ENCODE measurements at regions not wholly inside any gene's neighbourhood (a gene's known extent, or its start where the extent isn't known, plus 50 kb on each side); places are given as distances from the start of the nearest gene placed in this dataset.

DNA sequence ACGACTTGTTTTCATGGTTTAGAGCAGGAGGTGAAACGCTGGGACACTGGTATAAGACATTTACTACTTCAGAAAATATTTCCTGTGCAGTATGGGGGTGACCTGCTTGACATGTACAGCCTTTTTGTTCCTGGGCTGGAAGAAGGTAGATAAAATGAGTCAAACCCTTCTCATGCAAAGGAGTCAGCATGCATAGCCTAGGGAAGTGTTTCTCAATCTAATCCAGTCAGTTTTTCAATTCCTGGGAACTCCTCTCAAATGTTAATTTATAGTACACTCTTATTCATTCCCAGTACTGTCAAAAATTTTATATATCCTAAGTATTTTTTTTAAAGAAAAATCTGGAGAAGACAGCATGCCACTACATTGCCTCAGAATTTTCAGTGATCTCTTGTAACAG lies 154.7 kb upstream of the GUCY1A2 start:
- ATAC-seq (no peak), DNase-seq (no peak)
- intact Hi-C loops (cut with micrococcal nuclease) = no loop called here

DNA sequence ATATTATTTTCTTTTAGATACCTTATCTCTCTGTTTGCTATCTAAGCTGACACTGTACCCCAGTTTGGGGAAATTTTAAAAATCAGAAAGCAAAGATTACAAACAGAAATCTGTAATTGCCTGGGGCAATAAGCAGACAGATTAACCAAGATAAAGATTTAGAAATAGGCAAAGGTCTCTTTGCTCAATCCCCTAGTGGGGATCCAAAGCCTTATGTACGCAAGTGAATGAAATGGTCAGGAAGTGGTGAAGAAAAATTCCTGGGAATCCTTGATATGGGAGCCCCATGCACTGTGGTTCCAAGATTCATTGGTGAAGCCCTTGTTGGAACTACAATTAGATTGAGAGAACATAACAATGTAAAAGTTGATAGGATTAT lies 139.5 kb upstream of the GUCY1A2 start:
- no peak for ATAC-seq
- intact Hi-C loops (cut with micrococcal nuclease) = no loop called here
- no peak for DNase-seq

DNA sequence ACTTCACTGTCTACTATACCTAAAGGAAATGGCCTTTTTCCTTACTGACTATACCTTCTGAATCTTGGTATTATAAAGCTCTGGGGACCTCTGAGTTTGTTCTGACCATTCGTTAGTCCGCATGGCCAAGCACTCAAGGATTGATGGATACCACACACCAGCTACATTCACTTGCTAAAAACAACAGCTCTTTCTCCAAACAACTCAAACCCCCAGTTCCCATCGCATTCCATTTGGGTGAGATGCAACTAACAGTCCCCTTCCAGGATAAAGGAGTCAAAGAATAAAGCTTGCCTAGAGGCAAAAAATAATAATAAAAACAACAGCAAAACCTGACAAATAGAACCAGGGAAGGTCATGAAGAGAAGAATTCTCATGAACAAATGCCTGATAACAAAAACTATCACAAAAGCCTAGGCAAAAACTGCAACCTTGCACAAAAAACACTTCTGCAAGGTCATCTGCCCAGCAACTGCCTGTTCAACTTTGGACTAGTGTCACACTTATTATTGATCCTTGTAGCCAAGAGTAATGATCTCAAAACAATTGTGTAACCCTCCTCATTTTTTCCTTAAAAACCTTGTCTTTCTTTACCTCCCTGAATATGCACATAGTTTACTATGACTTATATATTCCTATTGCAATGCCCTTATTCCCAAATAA lies 139.0 kb upstream of the GUCY1A2 start:
- DNase-seq (no peak), ATAC-seq (no peak)
- intact Hi-C loops (cut with micrococcal nuclease) = no loop called here

- no peak for ATAC-seq
- intact Hi-C loops (cut with micrococcal nuclease) = no loop called here
Observed at GRCh38 chr11:107151579-107151978, 133.3 kb upstream of the GUCY1A2 start.

DNA sequence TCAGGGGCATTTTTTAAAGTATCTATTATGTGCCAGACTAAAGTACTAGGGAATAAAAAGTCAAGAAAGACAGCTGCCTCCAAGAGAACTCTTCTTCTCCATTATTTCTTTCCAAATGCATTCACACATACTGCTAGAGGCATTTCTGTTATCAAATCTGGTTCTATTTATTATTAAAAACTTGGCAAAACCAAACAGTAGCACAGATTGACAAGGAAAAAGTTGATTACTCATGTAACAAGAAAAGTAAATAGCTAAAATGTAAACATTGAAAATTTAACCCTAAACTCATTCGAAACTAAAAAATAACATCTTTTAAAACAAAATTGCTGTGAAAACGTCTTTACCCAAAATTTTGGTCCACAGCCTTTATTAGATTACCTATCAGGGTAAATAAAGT lies 132.9 kb upstream of the GUCY1A2 start:
- no peak for DNase-seq
- intact Hi-C loops (cut with micrococcal nuclease) = no loop called here
- no peak for ATAC-seq

More at GRCh38 chr11:107151579-107151978, 133.3 kb upstream of the GUCY1A2 start:
- DNase-seq = no peak

DNA sequence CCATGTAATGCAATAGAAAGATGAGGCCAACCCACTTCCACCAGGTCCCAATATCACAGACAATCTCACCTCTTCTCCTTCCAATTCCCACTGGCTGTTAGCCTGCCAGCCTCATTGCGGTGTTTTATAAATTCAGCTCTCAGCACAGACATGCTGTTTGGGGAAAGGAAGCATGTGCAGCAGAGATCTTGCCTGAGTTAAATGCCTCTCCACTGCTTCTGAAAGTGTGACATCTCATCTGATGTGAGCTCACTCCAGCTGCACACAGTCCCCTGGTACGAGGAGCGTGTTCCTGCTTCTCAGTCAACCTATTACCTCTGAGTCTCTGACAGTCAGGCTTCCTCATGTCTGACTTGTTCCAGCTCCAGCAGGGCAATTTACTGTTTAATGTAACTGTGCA lies 122.7 kb upstream of the GUCY1A2 start:
- no peak for ATAC-seq
- intact Hi-C loops (cut with micrococcal nuclease) = no loop called here

GRCh38 chr11:107139396-107139795 lies 121.1 kb upstream of the GUCY1A2 start:
- ATAC-seq (no peak), DNase-seq (no peak)
- intact Hi-C loops (cut with micrococcal nuclease) = no loop called here

More for the DNA sequence above, 122.7 kb upstream of the GUCY1A2 start:
- no peak for DNase-seq

- ATAC-seq (no peak), DNase-seq (no peak)
- intact Hi-C loops (cut with micrococcal nuclease) = no loop called here
Observed at GRCh38 chr11:107136892-107137291, 118.6 kb upstream of the GUCY1A2 start.

DNA sequence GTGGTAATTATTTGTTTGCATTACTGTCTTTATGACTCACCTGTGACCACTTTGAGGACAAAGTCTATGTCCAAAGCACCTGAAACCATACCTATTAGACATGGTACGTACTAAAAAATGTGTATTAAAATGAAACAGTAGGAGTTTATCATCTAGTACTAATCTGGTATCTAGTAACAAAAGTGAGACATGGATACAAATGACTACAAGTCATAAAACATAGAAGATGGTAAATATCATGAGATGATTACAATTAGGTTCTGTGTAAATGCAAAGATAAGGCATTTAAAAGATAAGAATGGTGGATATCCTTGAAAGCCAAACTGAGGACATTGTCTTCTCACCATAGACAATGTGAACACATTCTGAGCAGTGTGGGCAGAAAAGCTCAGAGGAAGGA lies 113.5 kb upstream of the GUCY1A2 start:
- intact Hi-C loops (cut with micrococcal nuclease) = no loop called here
- ATAC-seq = no peak
- no peak for DNase-seq

- intact Hi-C loops (cut with micrococcal nuclease) = no loop called here
- ATAC-seq (no peak), DNase-seq (no peak)
Observed at GRCh38 chr11:107123022-107123421, 104.7 kb upstream of the GUCY1A2 start.

GRCh38 chr11:107118025-107118720 lies 99.9 kb upstream of the GUCY1A2 start:
- intact Hi-C loops (cut with micrococcal nuclease) = no loop called here
- ATAC-seq = no peak
- no peak for DNase-seq

DNA sequence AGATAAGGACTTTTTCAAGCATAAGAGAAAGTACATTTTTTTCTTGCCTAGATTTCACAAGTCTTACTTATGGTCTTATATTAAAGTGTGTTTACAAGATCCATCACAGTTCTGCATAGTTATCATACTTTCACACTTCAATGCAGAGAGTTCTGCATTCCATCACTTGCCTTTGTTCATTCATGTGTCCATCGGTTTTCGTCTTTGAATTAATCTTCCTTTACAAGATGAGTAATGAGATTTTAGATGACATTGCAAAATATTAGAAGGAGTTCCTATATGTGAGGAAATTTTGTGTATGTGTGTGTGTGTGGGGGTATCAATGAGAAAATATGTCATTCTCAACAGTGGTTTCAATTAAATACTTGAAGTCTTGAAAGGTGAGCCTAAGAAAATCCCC lies 98.1 kb upstream of the GUCY1A2 start:
- DNase-seq (no peak), ATAC-seq (no peak)
- intact Hi-C loops (cut with micrococcal nuclease) = no loop called here

GRCh38 chr11:107102692-107103477 lies 84.6 kb upstream of the GUCY1A2 start:
- no peak for DNase-seq
- no peak for ATAC-seq
- intact Hi-C loops (cut with micrococcal nuclease) = no loop called here

GRCh38 chr11:107092667-107093066 lies 74.4 kb upstream of the GUCY1A2 start:
- intact Hi-C loops (cut with micrococcal nuclease) = no loop called here
- ATAC-seq (no peak), DNase-seq (no peak)

DNA sequence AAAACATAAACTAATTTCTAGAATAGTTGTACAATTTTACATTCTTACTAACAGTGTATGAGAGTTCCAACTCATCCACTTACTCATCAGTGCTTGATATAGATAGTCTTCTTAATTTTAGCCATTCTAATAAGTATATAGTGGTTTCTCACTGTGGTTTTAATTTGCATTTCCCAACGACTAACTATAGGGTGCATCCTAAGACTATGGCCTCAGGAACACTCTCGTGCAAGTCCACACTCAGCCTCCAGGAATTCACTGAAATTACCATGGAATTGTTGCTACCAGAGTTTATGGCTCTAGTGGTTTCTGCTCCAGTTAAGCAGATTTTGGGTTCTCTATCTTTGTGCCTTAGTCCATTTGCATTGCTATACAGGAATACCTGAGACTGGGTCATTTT lies 60.1 kb upstream of the GUCY1A2 start:
- intact Hi-C loops (cut with micrococcal nuclease) = no loop called here
- ATAC-seq = no peak
- no peak for DNase-seq

GRCh38 chr11:107076832-107077231 lies 58.6 kb upstream of the GUCY1A2 start:
- ATAC-seq (peak; percentile 45), DNase-seq (no peak)
- intact Hi-C loops (cut with micrococcal nuclease) = no loop called here

DNA sequence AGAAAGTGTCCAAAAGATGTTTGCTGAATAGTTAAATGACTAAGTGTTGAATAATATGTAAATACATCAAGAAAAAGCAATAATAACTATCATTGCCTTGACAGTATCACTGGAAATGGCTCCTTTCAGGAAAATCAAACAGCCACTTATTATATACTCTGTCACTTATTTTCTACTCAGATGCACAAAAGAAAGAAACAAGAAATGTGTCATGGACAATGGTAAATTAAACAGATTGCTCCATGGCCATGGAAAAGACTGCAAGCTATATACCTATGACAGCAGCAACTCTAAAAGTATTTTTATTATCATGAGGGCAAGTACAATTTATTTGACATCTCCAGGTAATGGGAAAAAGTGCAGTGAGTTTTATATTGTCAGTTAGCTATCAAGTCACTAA lies 52.9 kb upstream of the GUCY1A2 start:
- intact Hi-C loops (cut with micrococcal nuclease) = no loop called here
- no peak for DNase-seq
- ATAC-seq = no peak
